NCI-H460 (cell line): ENCODE measurements at regions not wholly inside any gene's neighbourhood (a gene's known extent, or its start where the extent isn't known, plus 50 kb on each side); places are given as distances from the start of the nearest gene placed in this dataset.
"Not testable (repeated sequence)": the region's sequence is repeated elsewhere in the genome, so short reads cannot be mapped to it uniquely, and the experiment has no call there.

Source experiments
- DNase-seq: peaks from one replicate; pipeline ENCODE4 v3.0.0-alpha.2; 2016; ENCODE audit warnings: low read depth; ENCODE audit errors: extremely low read depth

- not testable (repeated sequence) for DNase-seq
Observed at GRCh38 chr21:9000671-9001070, 1520.7 kb upstream of the TPTE start.

GRCh38 chr21:9001890-9002663 lies 1519.3 kb upstream of the TPTE start:
- not testable (repeated sequence) for DNase-seq

DNA sequence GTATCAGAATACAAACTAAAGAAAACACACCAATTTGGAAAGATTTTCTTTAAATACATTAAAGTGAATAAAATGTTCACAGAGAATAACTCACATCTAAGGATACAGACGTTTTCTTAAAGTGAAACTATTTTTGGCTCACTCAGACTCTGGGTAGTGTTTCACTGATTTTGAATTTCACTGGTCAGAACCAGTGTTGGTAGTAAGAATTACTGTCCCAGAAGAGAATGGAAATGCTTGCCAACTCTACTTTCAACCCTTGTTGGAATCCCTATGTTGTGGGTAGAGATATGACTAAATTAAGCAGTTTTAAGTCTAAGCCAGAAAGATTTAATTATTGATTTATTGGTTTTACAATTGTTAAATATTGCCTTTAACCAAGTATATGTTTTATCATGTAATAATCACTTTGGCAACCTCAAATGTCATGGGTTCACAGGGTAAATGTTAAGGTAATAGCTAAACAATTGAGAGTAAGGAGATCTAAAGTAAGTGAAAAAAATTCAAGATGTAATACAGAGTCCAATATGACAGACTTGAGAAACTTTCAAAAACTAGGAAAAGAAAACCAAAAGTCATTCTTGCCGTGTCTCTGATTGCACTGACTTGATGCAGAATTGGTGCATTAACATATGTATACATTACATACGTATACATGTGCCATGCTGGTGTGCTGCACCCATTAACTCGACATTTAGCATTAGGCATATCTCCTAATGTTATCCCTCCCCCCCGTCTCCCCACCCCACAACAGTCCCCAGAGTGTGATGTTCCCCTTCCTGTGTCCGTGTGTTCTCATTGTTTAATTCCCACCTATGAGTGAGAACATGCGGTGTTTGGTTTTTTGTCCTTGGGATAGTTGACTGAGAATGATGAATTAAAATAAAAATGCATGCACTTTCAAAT lies 1517.2 kb upstream of the TPTE start:
- DNase-seq, result not testable (repeated sequence)

- not testable (repeated sequence) for DNase-seq
Observed at GRCh38 chr21:9004815-9005518, 1516.4 kb upstream of the TPTE start.

DNA sequence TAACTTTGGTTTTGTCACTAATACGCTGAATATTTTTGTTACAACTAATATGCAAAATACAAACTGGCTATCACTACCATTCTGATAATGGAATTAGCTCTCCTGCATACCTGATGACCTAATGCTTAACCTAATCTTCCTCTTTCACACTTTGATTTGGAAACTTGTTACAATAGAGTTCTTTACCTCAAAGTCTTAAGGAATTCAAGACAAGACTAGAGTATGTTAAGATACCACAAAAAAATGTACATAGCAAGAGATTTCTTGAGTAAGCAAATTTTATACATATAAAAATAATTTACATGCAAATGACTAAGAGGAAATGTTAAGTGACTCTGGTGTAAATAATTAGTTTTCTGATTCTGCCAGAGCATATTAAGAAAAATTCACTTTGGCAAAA lies 1515.7 kb upstream of the TPTE start:
- DNase-seq, result not testable (repeated sequence)

- not testable (repeated sequence) for DNase-seq
Observed at GRCh38 chr21:9006111-9006510, 1515.3 kb upstream of the TPTE start.

- DNase-seq, result not testable (repeated sequence)
Observed at GRCh38 chr21:9006553-9007323, 1514.6 kb upstream of the TPTE start.

DNA sequence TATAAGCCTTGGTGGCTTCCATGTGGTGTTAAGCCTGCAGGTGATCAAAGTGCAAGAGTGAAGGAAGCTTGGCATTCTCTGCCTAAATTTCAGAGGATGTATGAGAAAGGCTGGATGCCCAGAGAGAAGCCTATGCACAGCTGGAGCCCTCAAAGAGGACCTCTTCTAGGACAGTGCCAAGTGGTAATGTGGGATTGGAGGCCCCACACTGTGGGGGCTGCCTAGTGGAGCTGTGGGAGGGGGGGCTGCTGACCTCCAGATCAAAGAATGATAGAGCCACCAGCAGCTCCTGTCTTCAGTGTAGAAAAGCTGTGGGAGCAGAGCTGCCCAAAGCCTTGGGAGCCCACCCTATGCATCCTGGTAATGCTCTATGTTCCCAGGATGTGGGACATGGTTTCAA lies 1512.7 kb upstream of the TPTE start:
- DNase-seq, result no peak

GRCh38 chr21:9009267-9010016 lies 1511.9 kb upstream of the TPTE start:
- not testable (repeated sequence) for DNase-seq

GRCh38 chr21:9010121-9010795 lies 1511.1 kb upstream of the TPTE start:
- not testable (repeated sequence) for DNase-seq

DNA sequence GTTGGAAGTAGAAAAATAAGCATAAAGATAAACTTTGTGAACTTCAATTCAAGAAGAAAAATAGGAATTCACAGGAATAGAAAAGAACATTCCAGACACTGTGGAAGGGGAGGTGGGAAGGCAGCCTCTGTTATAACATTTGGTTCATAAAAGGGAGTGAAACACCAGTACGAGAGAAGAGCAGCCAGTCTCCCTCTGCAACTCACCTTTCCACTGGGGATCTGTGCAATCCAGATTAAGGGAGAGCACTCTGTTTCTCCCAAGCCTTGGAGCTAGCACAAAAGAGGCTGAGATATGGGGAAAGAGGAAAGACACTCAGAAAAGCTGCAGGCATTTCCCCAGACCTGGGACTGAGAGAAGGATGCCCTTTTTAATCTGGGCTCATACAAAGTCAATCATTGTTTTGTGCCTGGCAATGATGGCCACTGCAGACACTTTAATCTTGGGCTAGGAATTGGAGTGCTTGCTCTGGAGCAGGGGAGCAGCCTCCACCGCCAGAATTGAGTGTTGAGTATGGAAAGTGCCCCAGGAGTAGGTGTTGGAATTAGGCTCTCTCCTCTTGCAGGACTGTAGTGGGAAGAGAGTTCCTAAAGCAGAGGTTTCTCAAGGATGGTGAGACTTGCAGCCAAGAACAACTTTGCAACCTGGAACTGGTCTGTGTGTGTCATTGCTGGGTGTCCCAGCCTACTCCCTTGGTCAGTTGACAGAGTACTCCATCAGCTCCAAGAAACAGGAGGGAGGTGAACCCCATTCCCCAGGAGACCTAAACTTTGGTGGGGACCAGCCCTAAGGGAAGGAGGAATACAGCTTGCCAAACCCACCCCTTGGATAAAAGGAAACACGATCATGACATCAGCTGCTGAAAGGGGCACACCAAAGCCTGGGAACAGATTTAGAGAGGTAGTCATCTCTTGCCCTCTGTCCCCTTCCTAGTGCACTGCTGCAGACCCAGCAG lies 1510.2 kb upstream of the TPTE start:
- not testable (repeated sequence) for DNase-seq

GRCh38 chr21:9011916-9012315 lies 1509.5 kb upstream of the TPTE start:
- DNase-seq, result not testable (repeated sequence)

DNA sequence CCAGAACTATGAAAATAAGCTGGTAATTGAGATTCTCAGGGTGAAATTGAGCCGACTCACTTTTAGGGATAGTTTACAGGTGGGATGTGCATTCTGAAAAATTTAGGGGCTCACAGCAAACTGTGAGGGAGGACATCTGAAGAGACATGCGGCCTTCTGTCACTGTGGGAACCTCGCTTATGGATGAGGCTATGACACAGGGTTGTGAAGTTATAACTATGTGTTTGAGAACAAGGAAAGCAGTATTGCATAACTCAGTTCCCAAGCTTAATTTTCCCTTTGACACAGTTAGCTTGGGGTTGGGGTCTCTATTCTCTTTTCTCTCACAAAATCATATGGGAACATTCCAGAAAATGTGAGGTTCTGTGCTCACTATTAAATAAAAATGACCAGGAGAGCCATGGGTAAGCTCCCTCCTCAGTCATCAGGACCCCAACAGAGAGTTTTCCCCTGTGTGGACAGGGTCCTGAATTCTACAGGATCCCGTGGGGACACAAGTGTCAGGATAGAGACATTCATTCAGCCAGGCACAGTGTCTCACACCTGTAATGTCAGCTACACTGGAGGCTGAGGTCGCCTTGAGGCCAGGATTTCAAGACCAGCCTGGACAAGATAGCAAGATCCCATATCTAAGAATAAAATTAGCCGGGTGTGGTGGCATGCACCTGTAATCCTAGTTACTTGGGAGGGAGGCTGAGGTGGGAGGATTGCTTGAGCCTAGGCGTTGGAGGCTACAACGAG lies 1507.7 kb upstream of the TPTE start:
- not testable (repeated sequence) for DNase-seq

- DNase-seq, result not testable (repeated sequence)
Observed at GRCh38 chr21:9014243-9014734, 1507.1 kb upstream of the TPTE start.

- DNase-seq, result not testable (repeated sequence)
Observed at GRCh38 chr21:9015483-9016197, 1505.7 kb upstream of the TPTE start.

- not testable (repeated sequence) for DNase-seq
Observed at GRCh38 chr21:9017206-9017605, 1504.2 kb upstream of the TPTE start.
